Spinal cord (tissue), 9 donors: ENCODE measurements at regions not wholly inside any gene's neighbourhood (a gene's known extent, or its start where the extent isn't known, plus 50 kb on each side); places are given as distances from the start of the nearest gene placed in this dataset.

ENCODE experiments used
- DNase-seq, 6 donors: peaks; one replicate each; pipeline versions ENCODE4 v3.0.0 to v3.0.0-alpha.2; 2013 to 2015; ENCODE audit warnings: low spot score in 6 of 6, low read depth in 4 of 6
- H3K27ac ChIP-seq: one replicate; pipeline ENCODE4 v1.5.1; 2013; ENCODE audit warnings: low read depth, low read length, control low read depth
- H3K27me3 ChIP-seq: one replicate; pipeline ENCODE4 v1.6.1; 2013; ENCODE audit warnings: low read length; ENCODE audit not compliant: control insufficient read depth, insufficient read depth
- H3K36me3 ChIP-seq: one replicate; pipeline ENCODE4 v1.6.1; 2013; ENCODE audit warnings: low read length; ENCODE audit not compliant: control insufficient read depth, insufficient read depth
- H3K4me1 ChIP-seq: one replicate; pipeline ENCODE4 v1.6.1; 2013; ENCODE audit warnings: low read length; ENCODE audit not compliant: control insufficient read depth, insufficient read depth
- H3K4me3 ChIP-seq: one replicate; pipeline ENCODE4 v1.5.1; 2013; ENCODE audit warnings: low read depth, low read length, control low read depth
- H3K9me3 ChIP-seq: one replicate; pipeline ENCODE4 v1.6.1; 2013; ENCODE audit warnings: low read length; ENCODE audit not compliant: control insufficient read depth, insufficient read depth
- WGBS: methylation state at CpG from one replicate; pipeline ENCODE4 v1.1.5; 2013; ENCODE audit warnings: missing lambda C conversion rate; ENCODE audit not compliant: insufficient coverage; 5-methylcytosine and 5-hydroxymethylcytosine counted together
- donor health status: healthy.

DNA sequence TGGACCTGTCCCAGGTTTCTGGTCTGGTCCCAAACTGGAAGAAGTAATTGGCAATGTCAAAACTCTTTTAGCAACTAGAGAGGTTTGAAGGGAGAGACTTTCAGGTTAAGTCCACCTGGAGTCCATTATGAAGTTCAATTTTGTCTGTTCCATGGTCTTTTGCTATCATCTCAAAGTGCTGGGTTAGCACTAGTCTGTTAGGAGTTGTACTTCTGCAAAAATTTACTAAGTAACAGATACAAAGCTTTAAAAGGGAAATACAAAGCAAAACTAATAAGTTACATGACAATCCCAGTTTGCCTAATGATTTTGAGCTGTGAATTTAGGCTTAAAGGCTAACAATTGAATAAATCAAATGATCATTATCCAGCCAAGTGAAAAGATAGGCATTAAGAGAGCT lies 643.9 kb downstream of the C12orf50 start:
- H3K36me3 ChIP-seq = no peaks in the 10 kb centered on the region
- DNase-seq = no peak
- H3K4me1 ChIP-seq = no peaks in the 10 kb centered on the region
- no peaks in the 10 kb centered on the region for H3K27me3 ChIP-seq
- H3K4me3 ChIP-seq = no peak overlapping the region
- H3K9me3 ChIP-seq = no peaks in the 10 kb centered on the region
- no peak overlapping the region for H3K27ac ChIP-seq

DNA sequence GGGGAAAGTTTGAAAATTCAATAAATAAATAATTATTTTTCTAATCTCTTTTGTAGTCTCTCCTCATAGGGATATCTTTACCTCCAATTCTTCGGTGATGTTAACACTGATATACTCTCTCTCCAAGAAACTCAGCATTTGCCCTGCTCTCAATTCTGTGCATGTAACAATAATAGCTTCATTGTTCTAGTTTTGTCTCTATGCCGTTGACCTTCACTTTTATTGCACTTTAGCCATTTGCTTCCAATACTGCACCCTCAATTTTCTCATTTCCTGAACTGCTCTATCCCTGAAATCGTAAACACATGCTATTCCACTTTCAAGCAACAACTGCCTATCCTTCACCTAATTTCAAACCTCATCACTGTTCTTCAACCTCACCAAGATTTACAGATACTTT lies 645.0 kb downstream of the C12orf50 start:
- DNase-seq = no peak
- H3K36me3 ChIP-seq = no peaks in the 10 kb centered on the region
- H3K27me3 ChIP-seq = no peaks in the 10 kb centered on the region
- no peak overlapping the region for H3K4me3 ChIP-seq
- no peaks in the 10 kb centered on the region for H3K4me1 ChIP-seq
- H3K27ac ChIP-seq = no peak overlapping the region
- H3K9me3 ChIP-seq = no peaks in the 10 kb centered on the region
- 58% methylated on average over 3 of the region's 3 CpGs for WGBS

DNA sequence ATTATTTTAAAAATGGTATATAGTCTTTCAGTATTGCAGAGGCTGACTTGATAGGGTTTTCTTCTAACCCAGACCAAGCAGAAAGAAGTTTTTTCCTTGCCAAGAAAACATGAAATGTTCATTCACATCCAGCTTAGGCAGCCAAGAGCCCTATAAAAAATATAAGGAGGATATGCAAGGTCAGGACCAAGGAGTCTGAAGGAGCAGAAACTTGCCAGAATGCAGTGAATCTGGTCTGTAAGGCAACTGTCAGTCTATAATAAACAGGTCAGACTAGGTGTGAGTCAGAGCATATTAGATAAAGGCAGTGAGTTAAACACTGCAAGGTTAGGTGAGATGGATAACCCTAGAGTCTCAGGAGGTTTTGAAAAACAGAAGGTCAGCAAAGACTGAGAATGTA lies 645.5 kb downstream of the C12orf50 start:
- Histone ChIP-seq H3K4me3 (no peak overlapping the region), H3K27ac (no peak overlapping the region), H3K9me3 (no peaks in the 10 kb centered on the region), H3K36me3 (no peaks in the 10 kb centered on the region), H3K4me1 (no peaks in the 10 kb centered on the region), H3K27me3 (no peaks in the 10 kb centered on the region)
- DNase-seq = peak in 1 of 6 donors; percentile 13

- Histone ChIP-seq H3K4me3 (no peak overlapping the region), H3K27ac (no peak overlapping the region), H3K4me1 (no peaks in the 10 kb centered on the region), H3K36me3 (no peaks in the 10 kb centered on the region), H3K27me3 (no peaks in the 10 kb centered on the region), H3K9me3 (no peaks in the 10 kb centered on the region)
- peak in 1 of 6 donors; percentile 75 for DNase-seq
- 40% methylated on average over 1 of the region's 2 CpGs for WGBS
Measured at GRCh38 chr12:87382959-87383566, 646.1 kb downstream of the C12orf50 start.

DNA sequence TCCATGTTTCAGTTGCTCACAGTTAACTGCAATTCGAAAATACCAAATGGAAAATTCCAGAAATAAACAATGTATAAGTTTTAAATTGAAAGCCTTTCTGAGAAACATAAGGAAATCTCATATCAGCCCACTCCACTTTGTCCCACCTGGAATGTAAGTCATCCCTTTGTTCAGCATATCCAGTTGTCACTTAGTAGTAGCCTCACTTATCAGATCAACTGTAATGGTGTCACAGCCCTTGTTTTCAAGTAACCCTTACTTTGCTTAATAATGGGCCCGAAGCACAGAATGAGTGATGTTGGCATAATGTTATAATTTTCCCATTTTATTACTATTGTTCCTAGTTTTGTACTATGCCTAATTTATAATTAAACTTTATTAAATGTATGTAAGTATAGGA lies 646.8 kb downstream of the C12orf50 start:
- DNase-seq = no peak
- Histone ChIP-seq H3K4me3 (no peak overlapping the region), H3K27ac (no peak overlapping the region), H3K4me1 (no peaks in the 10 kb centered on the region), H3K9me3 (no peaks in the 10 kb centered on the region), H3K36me3 (no peaks in the 10 kb centered on the region), H3K27me3 (no peaks in the 10 kb centered on the region)
- WGBS = no CpG with 5 or more reads among the region's 2 CpGs

DNA sequence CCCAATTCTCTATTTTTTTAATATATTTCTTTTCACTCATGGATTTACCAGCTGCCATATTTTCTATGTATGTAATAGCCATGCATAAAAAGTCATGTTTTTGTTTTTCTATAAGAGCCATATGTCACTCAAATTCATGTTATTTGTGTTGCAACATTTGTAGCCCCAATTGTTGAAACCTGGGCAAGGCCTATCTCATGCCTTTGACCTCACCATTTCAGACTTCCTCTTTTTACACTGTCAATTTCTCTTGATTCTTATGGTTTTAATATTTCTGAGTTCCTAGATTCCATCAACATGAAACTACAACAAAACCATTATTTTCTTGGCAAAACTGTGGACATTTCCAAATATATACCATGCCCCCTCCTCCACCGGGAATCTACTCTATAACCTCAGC lies 647.5 kb downstream of the C12orf50 start:
- Histone ChIP-seq H3K4me1 (no peaks in the 10 kb centered on the region), H3K4me3 (no peak overlapping the region), H3K9me3 (no peaks in the 10 kb centered on the region), H3K27me3 (no peaks in the 10 kb centered on the region), H3K27ac (no peak overlapping the region), H3K36me3 (no peaks in the 10 kb centered on the region)
- DNase-seq = no peak
- WGBS = no CpG with 5 or more reads among the region's 1 CpG

DNA sequence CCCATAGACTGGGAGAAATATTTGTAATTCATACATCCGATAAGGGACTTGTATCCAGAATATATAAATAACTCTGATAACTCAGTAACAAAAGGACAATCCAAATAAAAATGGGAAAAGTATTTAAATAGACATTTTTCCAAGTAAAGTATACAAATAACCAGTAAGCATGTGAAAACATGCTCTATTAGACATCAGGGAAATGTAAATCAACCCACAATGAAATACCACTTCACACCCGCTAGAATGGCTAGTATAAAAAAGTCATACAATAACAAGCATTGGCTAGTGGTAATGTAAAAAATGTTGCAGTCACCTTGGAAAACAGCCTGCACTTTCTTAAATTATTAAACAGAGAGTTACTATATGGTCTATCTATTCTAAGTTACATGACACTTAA lies 650.7 kb downstream of the C12orf50 start:
- no peaks in the 10 kb centered on the region for H3K27me3 ChIP-seq
- no peak overlapping the region for H3K27ac ChIP-seq
- H3K36me3 ChIP-seq = no peaks in the 10 kb centered on the region
- WGBS = no CpG with 5 or more reads among the region's 2 CpGs
- DNase-seq = no peak
- no peak overlapping the region for H3K4me3 ChIP-seq
- H3K4me1 ChIP-seq = no peaks in the 10 kb centered on the region
- H3K9me3 ChIP-seq = peaks cover 2% of the 10 kb centered on the region

DNA sequence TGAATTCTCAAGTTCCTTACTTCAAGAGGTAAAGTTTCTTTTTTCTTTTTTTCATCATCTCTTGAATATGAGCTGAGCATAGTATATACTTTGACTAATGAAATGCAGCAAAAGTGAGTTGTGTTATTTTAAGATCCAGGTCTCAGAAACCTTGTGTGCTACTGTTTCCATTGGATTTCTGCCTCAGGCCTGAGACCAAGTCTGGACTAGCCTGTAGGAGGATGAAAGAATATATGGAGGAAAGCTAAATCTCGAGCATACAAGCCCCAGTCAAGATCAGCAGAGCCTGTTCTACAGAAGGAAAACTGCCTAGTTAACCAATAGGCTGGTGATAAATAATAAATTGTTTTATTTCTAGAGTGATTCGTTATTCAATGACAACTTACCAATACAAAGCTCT lies 652.5 kb downstream of the C12orf50 start:
- Histone ChIP-seq H3K27me3 (no peaks in the 10 kb centered on the region), H3K4me1 (no peaks in the 10 kb centered on the region), H3K9me3 (peaks cover 2% of the 10 kb centered on the region), H3K4me3 (no peak overlapping the region), H3K36me3 (no peaks in the 10 kb centered on the region), H3K27ac (no peak overlapping the region)
- no peak for DNase-seq
- no CpG with 5 or more reads among the region's 2 CpGs for WGBS

GRCh38 chr12:87369161-87369560 lies 660.0 kb downstream of the C12orf50 start:
- no peak for DNase-seq
- Histone ChIP-seq H3K27ac (no peak overlapping the region), H3K4me1 (no peaks in the 10 kb centered on the region), H3K27me3 (no peaks in the 10 kb centered on the region), H3K9me3 (no peaks in the 10 kb centered on the region), H3K4me3 (no peak overlapping the region), H3K36me3 (no peaks in the 10 kb centered on the region)
- WGBS = 80% methylated on average over 1 of the region's 2 CpGs

GRCh38 chr12:87368259-87368658 lies 660.9 kb downstream of the C12orf50 start:
- Histone ChIP-seq H3K27me3 (no peaks in the 10 kb centered on the region), H3K4me3 (no peak overlapping the region), H3K9me3 (no peaks in the 10 kb centered on the region), H3K27ac (no peak overlapping the region), H3K36me3 (no peaks in the 10 kb centered on the region), H3K4me1 (no peaks in the 10 kb centered on the region)
- peak in 1 of 6 donors; percentile 74 for DNase-seq
- WGBS = no CpG with 5 or more reads among the region's 1 CpG
